ENCODE measurements at regions not wholly inside any gene's neighbourhood (a gene's known extent, or its start where the extent isn't known, plus 50 kb on each side); places are given as distances from the start of the nearest gene placed in this dataset.
A peak's percentile ranks its signal among the peaks of the same experiment; 100 is the strongest.

DNA sequence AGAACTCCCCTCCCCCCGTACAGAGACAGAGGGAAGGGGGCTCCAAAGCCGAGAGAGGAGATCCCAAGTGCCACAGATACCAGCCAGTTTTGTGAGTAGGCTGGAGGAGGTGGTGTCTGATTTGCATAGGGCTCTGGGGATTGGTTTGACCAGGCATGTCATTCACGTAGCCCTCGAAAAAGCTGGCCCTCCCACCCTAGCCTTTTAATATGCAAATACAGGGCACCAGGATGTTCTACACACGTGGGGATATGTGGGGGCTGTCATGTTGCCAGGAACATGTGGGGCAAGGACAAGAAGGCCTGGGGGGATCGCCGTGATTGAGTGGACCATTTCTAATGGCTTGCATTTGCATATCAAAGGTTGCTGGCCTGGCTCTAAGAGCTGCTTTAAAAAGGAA lies 272.9 kb downstream of the PPP1R2C start:
- TF ChIP-seq CTCF (conservative IDR thresholded peaks at IDR 0.05; ENCODE audit: low read depth, low read length) = no peak
- DNase-seq (ENCODE audit: low read depth) = no peak
- H3K4me3 ChIP-seq (ENCODE audit: low read depth, low read length) = no peak overlapping the region

DNA sequence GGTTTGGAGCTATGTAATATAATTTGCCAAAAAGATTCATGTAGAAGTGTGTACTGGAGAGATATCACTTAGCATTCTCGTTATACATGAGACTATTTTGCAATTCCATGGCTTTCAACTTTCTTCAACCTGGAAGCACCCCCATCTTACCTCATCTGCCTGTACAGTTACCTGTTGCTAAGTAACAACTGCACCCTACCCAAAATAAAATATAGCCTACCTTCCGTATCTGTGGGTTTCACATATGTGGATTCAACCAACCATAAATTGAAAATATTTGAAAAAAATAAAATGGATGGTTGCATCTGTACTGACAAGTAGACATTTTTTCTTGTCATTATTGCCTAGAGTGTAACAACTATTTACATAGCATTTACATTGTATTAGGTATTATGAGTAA lies 278.3 kb downstream of the PPP1R2C start:
- H3K4me3 ChIP-seq (ENCODE audit: low read depth, low read length) = no peak overlapping the region
- TF ChIP-seq CTCF (conservative IDR thresholded peaks at IDR 0.05; ENCODE audit: low read depth, low read length) = no peak
- DNase-seq (ENCODE audit: low read depth) = no peak

GRCh38 chrX:42497356-42497755 lies 280.6 kb downstream of the PPP1R2C start:
- no peak overlapping the region for H3K4me3 ChIP-seq (ENCODE audit: low read depth, low read length)
- no peak for TF ChIP-seq CTCF (conservative IDR thresholded peaks at IDR 0.05; ENCODE audit: low read depth, low read length)
- no peak for DNase-seq (ENCODE audit: low read depth)

GRCh38 chrX:42496239-42496638 lies 281.7 kb downstream of the PPP1R2C start:
- no peak for TF ChIP-seq CTCF (conservative IDR thresholded peaks at IDR 0.05; ENCODE audit: low read depth, low read length)
- H3K4me3 ChIP-seq (ENCODE audit: low read depth, low read length) = no peak overlapping the region
- peak; percentile 50 for DNase-seq (ENCODE audit: low read depth)

GRCh38 chrX:42495139-42495538 lies 282.8 kb downstream of the PPP1R2C start:
- no peak for DNase-seq (ENCODE audit: low read depth)
- H3K4me3 ChIP-seq (ENCODE audit: low read depth, low read length) = no peak overlapping the region
- no peak for TF ChIP-seq CTCF (conservative IDR thresholded peaks at IDR 0.05; ENCODE audit: low read depth, low read length)

DNA sequence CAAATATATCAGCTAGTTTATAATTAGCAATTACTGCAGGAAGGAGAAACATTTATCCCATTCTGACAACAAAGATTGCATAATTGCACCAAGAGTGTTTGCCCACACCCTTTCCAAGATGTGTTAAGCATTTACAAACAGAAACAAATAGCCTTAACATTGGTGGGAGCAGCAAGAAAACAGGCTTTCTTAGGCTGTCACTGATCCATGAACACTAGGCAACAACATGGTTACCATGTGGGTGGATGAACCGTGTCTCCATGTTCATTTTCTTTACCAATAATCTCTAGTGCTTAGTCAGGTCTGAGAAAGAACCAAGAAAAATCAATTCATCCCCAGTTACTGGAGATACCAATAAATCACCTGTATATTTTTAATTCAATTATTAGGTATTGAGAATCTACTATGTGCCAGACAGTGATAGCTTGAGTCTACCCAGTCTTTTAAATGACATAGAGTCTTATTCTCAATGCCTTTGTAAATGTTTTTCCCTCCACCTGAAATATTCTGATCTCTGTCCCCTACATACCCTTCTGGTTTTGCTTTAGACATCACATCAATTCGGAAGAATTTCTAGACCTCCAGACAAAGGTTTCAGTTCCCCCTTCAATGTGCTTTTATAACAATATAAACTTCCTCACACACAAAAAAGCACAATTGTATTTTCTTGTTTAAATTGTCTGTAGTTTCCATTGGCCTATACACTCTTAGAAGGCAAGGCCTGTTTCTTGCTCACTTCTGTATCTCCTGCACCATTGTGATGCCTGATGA lies 286.6 kb downstream of the PPP1R2C start:
- H3K4me3 ChIP-seq (ENCODE audit: low read depth, low read length) = no peak overlapping the region
- DNase-seq (ENCODE audit: low read depth) = peak; percentile 67
- TF ChIP-seq CTCF (conservative IDR thresholded peaks at IDR 0.05; ENCODE audit: low read depth, low read length) = no peak

GRCh38 chrX:42490111-42490510 lies 287.9 kb downstream of the PPP1R2C start:
- DNase-seq (ENCODE audit: low read depth) = no peak
- no peak for TF ChIP-seq CTCF (conservative IDR thresholded peaks at IDR 0.05; ENCODE audit: low read depth, low read length)
- H3K4me3 ChIP-seq (ENCODE audit: low read depth, low read length) = no peak overlapping the region

Measured in epithelial cell of proximal tubule (primary cell).